ENCODE measurements at regions not wholly inside any gene's neighbourhood (a gene's known extent, or its start where the extent isn't known, plus 50 kb on each side); places are given as distances from the start of the nearest gene placed in this dataset.

DNA sequence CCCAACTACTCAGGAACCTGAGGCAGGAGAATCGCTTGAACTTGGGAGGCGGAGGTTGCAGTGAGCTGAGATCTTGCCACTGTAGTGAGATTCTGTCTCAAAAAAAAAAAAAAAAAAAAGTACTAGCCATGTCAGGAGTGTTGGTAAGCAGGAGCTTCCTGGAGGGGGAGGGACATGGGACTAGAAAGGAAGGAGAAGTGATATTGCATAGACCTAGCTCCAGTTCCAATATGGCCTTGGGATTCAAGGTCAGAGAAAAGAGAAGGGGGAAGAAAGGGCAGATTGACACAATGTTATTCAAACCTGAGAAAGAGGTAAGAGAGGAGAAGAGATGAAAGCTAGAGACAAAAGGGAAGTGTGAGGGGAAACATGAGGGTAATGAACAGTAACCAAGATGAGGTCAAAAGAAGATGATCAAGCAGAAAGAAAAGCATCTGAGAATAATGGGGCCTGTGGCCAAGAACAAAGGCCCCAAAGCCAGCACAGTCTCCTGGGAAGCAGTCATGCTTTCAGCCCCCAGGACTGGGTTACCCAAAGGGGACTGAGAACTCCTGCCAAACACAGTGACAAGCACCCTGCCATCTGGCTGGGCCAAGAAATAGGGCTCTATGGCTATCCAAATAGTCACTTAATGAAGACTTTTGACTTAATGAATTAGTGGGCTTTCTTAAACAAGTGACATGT is 51.7 kb upstream of the FTH1 start:
- Histone ChIP-seq H3K4me3 (no peak overlapping the region), H3K9me3 (no peaks in the 10 kb centered on the region), H3K36me3 (no peaks in the 10 kb centered on the region), H3K4me1 (no peaks in the 10 kb centered on the region), H3K27ac (no peak overlapping the region), H3K27me3 (no peaks in the 10 kb centered on the region)
- ATAC-seq, result peak; percentile 65
- TF ChIP-seq, protein P1, sequence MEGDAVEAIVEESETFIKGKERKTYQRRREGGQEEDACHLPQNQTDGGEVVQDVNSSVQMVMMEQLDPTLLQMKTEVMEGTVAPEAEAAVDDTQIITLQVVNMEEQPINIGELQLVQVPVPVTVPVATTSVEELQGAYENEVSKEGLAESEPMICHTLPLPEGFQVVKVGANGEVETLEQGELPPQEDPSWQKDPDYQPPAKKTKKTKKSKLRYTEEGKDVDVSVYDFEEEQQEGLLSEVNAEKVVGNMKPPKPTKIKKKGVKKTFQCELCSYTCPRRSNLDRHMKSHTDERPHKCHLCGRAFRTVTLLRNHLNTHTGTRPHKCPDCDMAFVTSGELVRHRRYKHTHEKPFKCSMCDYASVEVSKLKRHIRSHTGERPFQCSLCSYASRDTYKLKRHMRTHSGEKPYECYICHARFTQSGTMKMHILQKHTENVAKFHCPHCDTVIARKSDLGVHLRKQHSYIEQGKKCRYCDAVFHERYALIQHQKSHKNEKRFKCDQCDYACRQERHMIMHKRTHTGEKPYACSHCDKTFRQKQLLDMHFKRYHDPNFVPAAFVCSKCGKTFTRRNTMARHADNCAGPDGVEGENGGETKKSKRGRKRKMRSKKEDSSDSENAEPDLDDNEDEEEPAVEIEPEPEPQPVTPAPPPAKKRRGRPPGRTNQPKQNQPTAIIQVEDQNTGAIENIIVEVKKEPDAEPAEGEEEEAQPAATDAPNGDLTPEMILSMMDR (IDR thresholded peaks at IDR 0.05), result no peak
- intact Hi-C loops (cut with DNase I), result no loop called here
- DNase-seq, result peak; percentile 17

DNA sequence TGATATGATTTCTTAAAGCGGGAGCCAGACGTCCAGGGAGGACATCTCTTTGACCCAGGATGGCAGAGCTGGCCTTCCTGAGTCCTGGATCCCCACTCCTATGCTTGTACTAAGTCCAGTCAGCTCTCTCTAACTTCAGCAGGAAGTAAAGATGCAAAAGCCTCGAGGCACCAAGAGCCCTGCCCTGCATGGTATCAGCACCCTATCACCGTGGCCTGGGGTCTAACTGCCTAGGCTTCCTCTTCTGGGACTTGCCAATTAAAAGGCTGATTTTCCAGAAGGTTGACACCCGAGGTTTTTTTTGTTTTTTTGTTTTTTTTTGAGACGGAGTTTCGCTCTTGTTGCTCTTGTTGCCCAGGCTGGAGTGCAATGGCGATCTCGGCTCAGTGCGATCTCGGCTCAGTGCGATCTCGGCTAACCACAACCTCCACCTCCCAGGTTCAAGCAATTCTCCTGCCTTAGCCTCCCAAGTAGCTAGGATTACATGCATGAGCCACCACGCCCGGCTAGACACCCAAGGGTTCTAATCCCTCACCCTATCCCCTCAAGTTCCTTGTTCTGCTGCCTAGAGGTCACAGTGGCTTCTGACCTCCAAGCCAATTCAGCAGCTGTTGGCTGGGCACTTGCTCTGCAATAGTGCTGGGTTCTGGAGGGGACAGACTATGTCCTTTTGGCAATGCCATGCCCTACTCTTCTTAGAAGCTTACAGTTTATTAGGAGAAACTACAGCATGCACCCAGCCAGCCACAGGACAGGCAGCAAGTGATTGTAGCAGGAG is 50.6 kb upstream of the FTH1 start:
- Histone ChIP-seq H3K4me3 (no peak overlapping the region), H3K36me3 (no peaks in the 10 kb centered on the region), H3K9me3 (no peaks in the 10 kb centered on the region), H3K27me3 (no peaks in the 10 kb centered on the region), H3K27ac (no peak overlapping the region), H3K4me1 (no peaks in the 10 kb centered on the region)
- TF ChIP-seq, protein P1 (IDR thresholded peaks at IDR 0.05), result no peak
- ATAC-seq (peak; percentile 79), DNase-seq (no peak)
- intact Hi-C loops (cut with DNase I), result no loop called here
